GM12878 (cell line): ENCODE measurements at regions not wholly inside any gene's neighbourhood (a gene's known extent, or its start where the extent isn't known, plus 50 kb on each side); places are given as distances from the start of the nearest gene placed in this dataset.

Experiments
- EP300 ChIP-seq, 2 experiments: fragments of 150-350 bp in 1 of 2; IDR thresholded peaks; 2 replicates each; pipeline ENCODE4 v1.6.1; 2011 to 2012; ENCODE audit warnings: low read depth in 2 of 2, low read length in 2 of 2, borderline replicate concordance in 1 of 2, improper control_type of control experiment in 1 of 2, inconsistent platforms in 1 of 2; ENCODE audit not compliant: control insufficient read depth in 1 of 2
- RAD21 ChIP-seq: IDR thresholded peaks from 2 replicates; pipeline ENCODE4 v1.6.1; 2011; ENCODE audit warnings: mild to moderate bottlenecking, low read depth, low read length, moderate library complexity; ENCODE audit not compliant: insufficient read depth
- TF ChIP-seq, protein P1 (sequence below): fragments of 450-650 bp; formaldehyde crosslinking; IDR thresholded peaks from 2 replicates; pipeline ENCODE4 v1.5.0; 2022; ENCODE audit warnings: mild to moderate bottlenecking, missing genetic modification characterization
- TF ChIP-seq, protein P2 (sequence below), 3 experiments: IDR thresholded peaks in 2 of 3; conservative IDR thresholded peaks in 1 of 3; 2 replicates each; pipeline ENCODE4 v1.5.1; 2011; ENCODE audit warnings: low read depth in 3 of 3, low read length in 3 of 3, mild to moderate bottlenecking in 3 of 3, control low read depth in 2 of 3, moderate library complexity in 2 of 3, inconsistent platforms in 1 of 3, mixed read lengths in 1 of 3; ENCODE audit not compliant: control insufficient read depth in 2 of 3, insufficient read depth in 1 of 3; ENCODE audit errors: extremely low read depth in 1 of 3

DNA sequence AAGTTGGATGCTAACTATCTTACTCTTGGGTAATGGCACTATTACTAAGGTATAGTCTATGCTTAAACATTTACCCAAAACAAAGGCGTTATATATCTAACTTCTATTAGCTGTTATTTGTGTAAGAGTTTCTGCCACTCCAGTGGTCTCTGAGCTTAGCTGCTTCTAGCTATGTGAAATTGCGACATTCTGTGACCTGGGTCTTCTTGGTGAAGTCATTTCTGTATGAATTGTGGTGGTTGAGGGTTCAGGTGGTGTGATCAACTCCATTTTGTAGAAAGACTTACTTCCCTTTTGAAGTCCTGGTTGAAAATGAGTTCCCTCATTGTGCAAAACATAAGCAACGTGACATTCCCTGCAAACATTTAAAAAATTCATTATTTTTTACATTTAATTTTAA is 221.6 kb downstream of the PIK3C3 start:
- TF ChIP-seq, protein P1, sequence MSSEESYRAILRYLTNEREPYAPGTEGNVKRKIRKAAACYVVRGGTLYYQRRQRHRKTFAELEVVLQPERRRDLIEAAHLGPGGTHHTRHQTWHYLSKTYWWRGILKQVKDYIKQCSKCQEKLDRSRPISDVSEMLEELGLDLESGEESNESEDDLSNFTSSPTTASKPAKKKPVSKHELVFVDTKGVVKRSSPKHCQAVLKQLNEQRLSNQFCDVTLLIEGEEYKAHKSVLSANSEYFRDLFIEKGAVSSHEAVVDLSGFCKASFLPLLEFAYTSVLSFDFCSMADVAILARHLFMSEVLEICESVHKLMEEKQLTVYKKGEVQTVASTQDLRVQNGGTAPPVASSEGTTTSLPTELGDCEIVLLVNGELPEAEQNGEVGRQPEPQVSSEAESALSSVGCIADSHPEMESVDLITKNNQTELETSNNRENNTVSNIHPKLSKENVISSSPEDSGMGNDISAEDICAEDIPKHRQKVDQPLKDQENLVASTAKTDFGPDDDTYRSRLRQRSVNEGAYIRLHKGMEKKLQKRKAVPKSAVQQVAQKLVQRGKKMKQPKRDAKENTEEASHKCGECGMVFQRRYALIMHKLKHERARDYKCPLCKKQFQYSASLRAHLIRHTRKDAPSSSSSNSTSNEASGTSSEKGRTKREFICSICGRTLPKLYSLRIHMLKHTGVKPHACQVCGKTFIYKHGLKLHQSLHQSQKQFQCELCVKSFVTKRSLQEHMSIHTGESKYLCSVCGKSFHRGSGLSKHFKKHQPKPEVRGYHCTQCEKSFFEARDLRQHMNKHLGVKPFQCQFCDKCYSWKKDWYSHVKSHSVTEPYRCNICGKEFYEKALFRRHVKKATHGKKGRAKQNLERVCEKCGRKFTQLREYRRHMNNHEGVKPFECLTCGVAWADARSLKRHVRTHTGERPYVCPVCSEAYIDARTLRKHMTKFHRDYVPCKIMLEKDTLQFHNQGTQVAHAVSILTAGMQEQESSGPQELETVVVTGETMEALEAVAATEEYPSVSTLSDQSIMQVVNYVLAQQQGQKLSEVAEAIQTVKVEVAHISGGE (CRISPR knock-in tag) = no peak
- TF ChIP-seq RAD21 (no peak), EP300 (IDR thresholded peaks at IDR 0.05; ENCODE audit: borderline replicate concordance in 1 of 2, control insufficient read depth in 1 of 2, low read depth in 2 of 2, low read length in 2 of 2) (no peak)
- TF ChIP-seq, protein P2, sequence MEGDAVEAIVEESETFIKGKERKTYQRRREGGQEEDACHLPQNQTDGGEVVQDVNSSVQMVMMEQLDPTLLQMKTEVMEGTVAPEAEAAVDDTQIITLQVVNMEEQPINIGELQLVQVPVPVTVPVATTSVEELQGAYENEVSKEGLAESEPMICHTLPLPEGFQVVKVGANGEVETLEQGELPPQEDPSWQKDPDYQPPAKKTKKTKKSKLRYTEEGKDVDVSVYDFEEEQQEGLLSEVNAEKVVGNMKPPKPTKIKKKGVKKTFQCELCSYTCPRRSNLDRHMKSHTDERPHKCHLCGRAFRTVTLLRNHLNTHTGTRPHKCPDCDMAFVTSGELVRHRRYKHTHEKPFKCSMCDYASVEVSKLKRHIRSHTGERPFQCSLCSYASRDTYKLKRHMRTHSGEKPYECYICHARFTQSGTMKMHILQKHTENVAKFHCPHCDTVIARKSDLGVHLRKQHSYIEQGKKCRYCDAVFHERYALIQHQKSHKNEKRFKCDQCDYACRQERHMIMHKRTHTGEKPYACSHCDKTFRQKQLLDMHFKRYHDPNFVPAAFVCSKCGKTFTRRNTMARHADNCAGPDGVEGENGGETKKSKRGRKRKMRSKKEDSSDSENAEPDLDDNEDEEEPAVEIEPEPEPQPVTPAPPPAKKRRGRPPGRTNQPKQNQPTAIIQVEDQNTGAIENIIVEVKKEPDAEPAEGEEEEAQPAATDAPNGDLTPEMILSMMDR (IDR thresholded peaks at IDR 0.05 in 2 of 3, conservative IDR thresholded peaks at IDR 0.05 in 1 of 3; ENCODE audit: control insufficient read depth in 2 of 3, extremely low read depth in 1 of 3, insufficient read depth in 1 of 3, low read depth in 3 of 3, low read length in 3 of 3) = no peak
